ENCODE measurements at regions not wholly inside any gene's neighbourhood (a gene's known extent, or its start where the extent isn't known, plus 50 kb on each side); places are given as distances from the start of the nearest gene placed in this dataset.

- TF ChIP-seq CTCF (IDR thresholded peaks at IDR 0.05; ENCODE audit: low read depth, low read length, poor library complexity, severe bottlenecking) (no peak), EZH2phosphoT487 (IDR thresholded peaks at IDR 0.05; ENCODE audit: borderline replicate concordance, low read length) (no peak)
Observed at GRCh38 chr17:36807496-36808179, 129.6 kb upstream of the LHX1 start.
